Astrocyte (in vitro differentiated cells and primary cell): ENCODE measurements at regions not wholly inside any gene's neighbourhood (a gene's known extent, or its start where the extent isn't known, plus 50 kb on each side); places are given as distances from the start of the nearest gene placed in this dataset.

Source experiments
- DNase-seq: peaks from one replicate; pipeline ENCODE4 v3.0.0-alpha.2; 2010; ENCODE audit warnings: low read depth
- FAIRE-seq: peaks from 2 replicates; lab custom pipeline; 2011; peaks lifted over from hg19 to GRCh38; lab: Jason Lieb, UNC
- H2AFZ ChIP-seq: 2 replicates; pipeline ENCODE4 v1.6.0; 2012; ENCODE audit warnings: low read depth, low read length, inconsistent platforms
- H3K27ac ChIP-seq: 2 replicates; pipeline ENCODE4 v1.5.1; 2011; ENCODE audit warnings: low read depth, low read length, inconsistent platforms
- H3K27me3 ChIP-seq: 2 replicates; pipeline ENCODE4 v1.6.0; 2011; ENCODE audit warnings: low read length, inconsistent platforms; ENCODE audit not compliant: insufficient read depth
- H3K36me3 ChIP-seq: 2 replicates; pipeline ENCODE4 v1.5.1; 2011; ENCODE audit warnings: low read length, inconsistent platforms; ENCODE audit not compliant: insufficient read depth
- H3K4me1 ChIP-seq: 2 replicates; pipeline ENCODE4 v1.5.1; 2011; ENCODE audit warnings: low read length, inconsistent platforms; ENCODE audit not compliant: insufficient read depth
- H3K4me2 ChIP-seq: 2 replicates; pipeline ENCODE4 v1.6.0; 2012; ENCODE audit warnings: low read length, inconsistent platforms
- H3K4me3 ChIP-seq: 2 replicates; pipeline ENCODE4 v1.5.1; 2011; ENCODE audit warnings: low read depth, mild to moderate bottlenecking, low read length, inconsistent platforms; ENCODE audit not compliant: insufficient read depth
- H3K79me2 ChIP-seq: 2 replicates; pipeline ENCODE4 v1.6.0; 2012; ENCODE audit warnings: mild to moderate bottlenecking, low read length, inconsistent platforms; ENCODE audit not compliant: insufficient read depth
- H3K9ac ChIP-seq: 2 replicates; pipeline ENCODE4 v1.6.0; 2012; ENCODE audit warnings: mild to moderate bottlenecking, low read length, inconsistent platforms
- H3K9me3 ChIP-seq: 2 replicates; pipeline ENCODE4 v1.5.1; 2012; ENCODE audit warnings: low read depth, mild to moderate bottlenecking, low read length, inconsistent platforms; ENCODE audit not compliant: insufficient read depth
- H4K20me1 ChIP-seq: 2 replicates; pipeline ENCODE4 v1.6.0; 2012; ENCODE audit warnings: low read length, inconsistent platforms; ENCODE audit not compliant: insufficient read depth
- H3K27ac Mint-ChIP-seq: one replicate; pipeline ENCODE4 v1.8.0; 2021; ENCODE audit warnings: mild to moderate bottlenecking, mixed read lengths; ENCODE audit not compliant: unreplicated experiment
- H3K27me3 Mint-ChIP-seq: one replicate; pipeline ENCODE4 v1.8.0; 2021; ENCODE audit warnings: low read depth, mixed read lengths; ENCODE audit not compliant: unreplicated experiment
- H3K36me3 Mint-ChIP-seq: one replicate; pipeline ENCODE4 v1.8.0; 2021; ENCODE audit warnings: low read depth, mixed read lengths; ENCODE audit not compliant: unreplicated experiment
- H3K4me1 Mint-ChIP-seq: one replicate; pipeline ENCODE4 v1.8.0; 2021; ENCODE audit warnings: low read depth, mixed read lengths; ENCODE audit not compliant: unreplicated experiment
- H3K4me3 Mint-ChIP-seq: one replicate; pipeline ENCODE4 v1.8.0; 2021; ENCODE audit warnings: mild to moderate bottlenecking, moderate library complexity, mixed read lengths; ENCODE audit not compliant: unreplicated experiment
- H3K9me3 Mint-ChIP-seq: one replicate; pipeline ENCODE4 v1.8.0; 2021; ENCODE audit warnings: mild to moderate bottlenecking, mixed read lengths; ENCODE audit not compliant: unreplicated experiment
- EZH2 ChIP-seq: IDR thresholded peaks from 2 replicates; pipeline ENCODE4 v1.6.1; 2012; ENCODE audit warnings: mild to moderate bottlenecking, low read length, inconsistent platforms; ENCODE audit not compliant: insufficient read depth
- TF ChIP-seq, protein P1 (sequence below): IDR thresholded peaks from 2 replicates; pipeline ENCODE4 v1.5.1; 2011; ENCODE audit warnings: low read depth, mild to moderate bottlenecking, inconsistent platforms, low read length, moderate library complexity; ENCODE audit not compliant: insufficient read depth

DNA sequence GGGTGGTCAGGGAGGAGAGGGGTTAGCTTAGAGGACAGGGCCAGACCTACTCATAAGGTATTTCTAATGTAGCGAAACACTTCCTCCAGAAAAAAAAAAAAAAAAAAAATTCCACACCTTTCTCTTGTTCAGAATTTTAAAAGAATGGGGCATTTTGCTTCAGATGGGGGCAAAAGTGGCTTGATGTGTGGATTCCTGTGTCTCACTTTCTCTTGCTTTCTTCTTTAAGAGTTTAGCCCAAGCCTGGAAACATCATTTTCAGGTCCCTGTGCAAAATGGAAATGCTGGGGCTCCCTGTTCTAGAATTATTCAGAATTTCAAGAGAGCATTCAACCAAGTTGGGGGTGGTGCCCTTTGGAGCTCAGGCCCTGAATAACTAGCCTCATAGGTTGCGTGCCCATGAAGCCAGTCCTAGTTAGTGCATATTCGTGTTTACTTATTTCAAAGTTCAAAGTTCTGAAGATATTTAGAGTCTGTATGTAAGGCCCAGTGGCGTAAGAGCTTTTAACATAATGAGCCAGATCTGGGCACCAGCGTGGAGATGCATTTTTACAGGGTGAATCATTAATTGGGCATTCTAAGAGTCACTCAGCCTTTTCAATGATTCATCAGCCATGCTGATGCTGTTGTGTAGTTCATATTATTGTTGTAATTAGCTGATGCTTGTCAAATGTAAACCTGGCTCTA is 104.5 kb downstream of the RPLP1 start:
- Histone ChIP-seq H3K9me3 (peaks cover 2% of the 10 kb centered on the region), H4K20me1 (no peaks in the 10 kb centered on the region), H3K9ac (peak overlapping the region; percentile 30), H2AFZ (no peak overlapping the region), H3K79me2 (no peaks in the 10 kb centered on the region), H3K4me3 (no peak overlapping the region), H3K4me2 (peak overlapping the region; percentile 72), H3K27me3 (peaks cover 13% of the 10 kb centered on the region), H3K4me1 (peaks cover 18% of the 10 kb centered on the region), H3K36me3 (no peaks in the 10 kb centered on the region), H3K27ac (peak overlapping the region; percentile 66)
- FAIRE-seq (peak; percentile 37), DNase-seq (peak; percentile 95)
- Mint-ChIP-seq H3K9me3 (no peaks in the 10 kb centered on the region), H3K36me3 (no peaks in the 10 kb centered on the region), H3K27me3 (peaks cover 25% of the 10 kb centered on the region), H3K4me1 (peaks cover 13% of the 10 kb centered on the region), H3K4me3 (peak overlapping the region; percentile 30), H3K27ac (peak overlapping the region; percentile 79)
- no peak for TF ChIP-seq EZH2

DNA sequence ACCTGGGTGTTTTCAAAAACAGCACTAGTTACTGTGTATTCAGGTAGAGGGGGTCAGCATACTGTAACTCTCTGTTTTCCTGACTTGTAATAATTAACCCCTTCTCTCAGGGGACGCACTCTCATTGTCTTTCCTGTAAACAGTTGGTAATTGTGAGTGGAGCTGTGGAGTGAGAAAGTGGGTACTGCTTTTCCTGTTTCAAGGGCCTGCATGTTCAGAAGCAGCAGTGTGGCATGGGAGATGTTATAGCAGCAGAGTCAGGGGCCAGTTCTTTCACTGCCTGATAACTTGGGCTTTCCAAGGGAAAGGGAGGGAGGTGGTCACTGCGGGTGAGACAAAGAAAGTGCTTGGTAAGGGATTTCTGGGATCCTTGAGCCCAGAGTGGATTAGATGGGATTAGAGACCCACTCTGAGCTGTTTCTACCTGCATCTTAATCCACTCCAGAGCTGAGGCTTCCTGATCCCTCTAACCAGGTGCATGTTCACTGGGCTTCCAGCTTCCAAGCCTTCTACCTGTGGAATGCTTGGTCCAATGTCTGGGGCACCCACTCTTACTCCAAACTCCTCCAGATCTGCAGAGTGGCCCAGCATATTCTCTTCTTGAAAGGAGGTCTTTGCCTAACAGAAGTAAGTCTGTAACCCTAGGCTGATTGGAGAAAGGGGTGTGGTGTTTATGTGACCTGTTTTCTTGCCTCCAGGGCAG is 105.2 kb downstream of the RPLP1 start:
- Histone ChIP-seq H3K4me1 (peaks cover 18% of the 10 kb centered on the region), H3K79me2 (no peaks in the 10 kb centered on the region), H3K9ac (peak overlapping the region; percentile 36), H3K27ac (peak overlapping the region; percentile 66), H3K36me3 (no peaks in the 10 kb centered on the region), H4K20me1 (no peaks in the 10 kb centered on the region), H2AFZ (no peak overlapping the region), H3K4me3 (no peak overlapping the region), H3K27me3 (peaks cover 17% of the 10 kb centered on the region), H3K9me3 (no peaks in the 10 kb centered on the region), H3K4me2 (peak overlapping the region; percentile 72)
- TF ChIP-seq, protein P1, sequence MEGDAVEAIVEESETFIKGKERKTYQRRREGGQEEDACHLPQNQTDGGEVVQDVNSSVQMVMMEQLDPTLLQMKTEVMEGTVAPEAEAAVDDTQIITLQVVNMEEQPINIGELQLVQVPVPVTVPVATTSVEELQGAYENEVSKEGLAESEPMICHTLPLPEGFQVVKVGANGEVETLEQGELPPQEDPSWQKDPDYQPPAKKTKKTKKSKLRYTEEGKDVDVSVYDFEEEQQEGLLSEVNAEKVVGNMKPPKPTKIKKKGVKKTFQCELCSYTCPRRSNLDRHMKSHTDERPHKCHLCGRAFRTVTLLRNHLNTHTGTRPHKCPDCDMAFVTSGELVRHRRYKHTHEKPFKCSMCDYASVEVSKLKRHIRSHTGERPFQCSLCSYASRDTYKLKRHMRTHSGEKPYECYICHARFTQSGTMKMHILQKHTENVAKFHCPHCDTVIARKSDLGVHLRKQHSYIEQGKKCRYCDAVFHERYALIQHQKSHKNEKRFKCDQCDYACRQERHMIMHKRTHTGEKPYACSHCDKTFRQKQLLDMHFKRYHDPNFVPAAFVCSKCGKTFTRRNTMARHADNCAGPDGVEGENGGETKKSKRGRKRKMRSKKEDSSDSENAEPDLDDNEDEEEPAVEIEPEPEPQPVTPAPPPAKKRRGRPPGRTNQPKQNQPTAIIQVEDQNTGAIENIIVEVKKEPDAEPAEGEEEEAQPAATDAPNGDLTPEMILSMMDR: no peak
- Mint-ChIP-seq H3K4me3 (no peak overlapping the region), H3K27me3 (peaks cover 25% of the 10 kb centered on the region), H3K4me1 (peaks cover 13% of the 10 kb centered on the region), H3K36me3 (no peaks in the 10 kb centered on the region), H3K27ac (peak overlapping the region; percentile 71), H3K9me3 (no peaks in the 10 kb centered on the region)
- no peak for FAIRE-seq
- DNase-seq: no peak

DNA sequence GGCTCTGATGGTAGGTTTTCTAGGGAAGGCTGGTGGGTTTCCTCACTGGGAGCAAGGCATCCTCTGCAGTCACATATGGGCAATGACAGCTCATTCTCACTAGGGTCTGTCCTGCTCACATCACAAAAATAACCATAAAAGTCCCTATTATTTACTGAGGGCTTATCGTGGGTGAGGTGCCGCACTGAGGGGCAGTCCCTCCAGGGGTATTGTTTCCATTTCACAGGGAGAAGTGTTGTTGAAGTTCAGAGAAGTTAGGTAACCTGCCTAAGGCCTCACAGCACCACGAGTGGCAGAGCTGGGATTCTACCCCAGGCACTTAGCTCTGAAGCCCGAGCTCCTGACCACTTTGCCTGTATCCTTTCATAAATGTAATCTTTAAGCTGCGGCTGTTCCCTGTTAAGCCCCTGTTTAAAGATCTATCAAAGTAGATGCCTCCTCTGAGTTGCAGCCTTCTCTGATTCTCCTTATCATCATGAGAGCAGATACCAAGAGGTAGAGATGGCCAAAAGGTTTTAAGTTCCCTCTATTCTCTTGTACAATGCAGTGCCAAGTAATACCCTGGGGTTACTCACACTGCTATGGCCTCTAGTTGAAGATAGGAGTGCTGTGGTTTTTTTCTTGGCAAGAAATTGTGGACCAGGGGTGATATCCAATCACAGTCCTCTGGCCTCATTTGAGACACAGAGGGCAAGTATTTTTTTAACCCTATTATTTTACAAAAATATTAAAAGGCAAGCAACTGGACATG is 107.0 kb downstream of the RPLP1 start:
- Histone ChIP-seq H3K4me3 (no peak overlapping the region), H3K27me3 (peaks cover 17% of the 10 kb centered on the region), H3K4me2 (no peak overlapping the region), H3K9ac (no peak overlapping the region), H3K9me3 (no peaks in the 10 kb centered on the region), H3K79me2 (no peaks in the 10 kb centered on the region), H2AFZ (no peak overlapping the region), H3K36me3 (no peaks in the 10 kb centered on the region), H3K27ac (no peak overlapping the region), H3K4me1 (peaks cover 18% of the 10 kb centered on the region), H4K20me1 (no peaks in the 10 kb centered on the region)
- DNase-seq: no peak
- Mint-ChIP-seq H3K27ac (no peak overlapping the region), H3K4me1 (peaks cover 13% of the 10 kb centered on the region), H3K27me3 (peaks cover 21% of the 10 kb centered on the region), H3K36me3 (peaks cover 4% of the 10 kb centered on the region), H3K9me3 (no peaks in the 10 kb centered on the region), H3K4me3 (no peak overlapping the region)
- FAIRE-seq: no peak
- TF ChIP-seq, protein P1: no peak
